Type B pancreatic cell (in vitro differentiated cells): ENCODE measurements at regions not wholly inside any gene's neighbourhood (a gene's known extent, or its start where the extent isn't known, plus 50 kb on each side); places are given as distances from the start of the nearest gene placed in this dataset.

Source experiments
- DNase-seq: peaks from one replicate; pipeline ENCODE4 v3.0.0; 2021; ENCODE audit warnings: mixed read lengths; ENCODE audit not compliant: unreplicated experiment; ENCODE audit errors: extremely low spot score
- H3K27ac Mint-ChIP-seq: 2 replicates; pipeline ENCODE4 v1.8.0; 2021; ENCODE audit warnings: mild to moderate bottlenecking, mixed read lengths
- H3K27me3 Mint-ChIP-seq: 2 replicates; pipeline ENCODE4 v1.8.0; 2021; ENCODE audit warnings: mixed read lengths
- H3K36me3 Mint-ChIP-seq: 2 replicates; pipeline ENCODE4 v1.8.0; 2021; ENCODE audit warnings: mixed read lengths
- H3K4me1 Mint-ChIP-seq: one replicate; pipeline ENCODE4 v1.8.0; 2021; ENCODE audit warnings: mixed read lengths; ENCODE audit not compliant: unreplicated experiment
- H3K4me3 Mint-ChIP-seq: 2 replicates; pipeline ENCODE4 v1.8.0; 2021; ENCODE audit warnings: mild to moderate bottlenecking, mixed read lengths
- H3K9me3 Mint-ChIP-seq: 2 replicates; pipeline ENCODE4 v1.8.0; 2021; ENCODE audit warnings: mixed read lengths
- CTCF ChIP-seq: fragments of 200-600 bp; sonication (generic); conservative IDR thresholded peaks from 2 replicates; pipeline ENCODE4 v1.5.0; 2021; ENCODE audit warnings: antibody characterized with exemption, mild to moderate bottlenecking

GRCh38 chr4:96150466-96150865 is 310.6 kb downstream of the PDHA2 start:
- Mint-ChIP-seq H3K27me3 (no peaks in the 10 kb centered on the region), H3K9me3 (peaks cover 5% of the 10 kb centered on the region), H3K36me3 (no peaks in the 10 kb centered on the region), H3K27ac (no peak overlapping the region), H3K4me1 (peaks cover 8% of the 10 kb centered on the region), H3K4me3 (no peak overlapping the region)
- no peak for TF ChIP-seq CTCF
- no peak for DNase-seq

- no peak for TF ChIP-seq CTCF
- DNase-seq: no peak
- Mint-ChIP-seq H3K27me3 (no peaks in the 10 kb centered on the region), H3K4me3 (no peak overlapping the region), H3K27ac (no peak overlapping the region), H3K9me3 (peaks cover 5% of the 10 kb centered on the region), H3K4me1 (peaks cover 6% of the 10 kb centered on the region), H3K36me3 (no peaks in the 10 kb centered on the region)
Observed at GRCh38 chr4:96152824-96153223, 312.9 kb downstream of the PDHA2 start.

- no peak overlapping the region for H3K4me3 Mint-ChIP-seq
Observed at GRCh38 chr4:96154676-96155075, 314.8 kb downstream of the PDHA2 start.

GRCh38 chr4:96162636-96163035 is 322.7 kb downstream of the PDHA2 start:
- H3K4me1 Mint-ChIP-seq: peaks cover 6% of the 10 kb centered on the region
- no peak overlapping the region for H3K27ac Mint-ChIP-seq
- no peaks in the 10 kb centered on the region for H3K9me3 Mint-ChIP-seq
- TF ChIP-seq CTCF: no peak
- no peaks in the 10 kb centered on the region for H3K27me3 Mint-ChIP-seq
- no peak overlapping the region for H3K4me3 Mint-ChIP-seq
- H3K36me3 Mint-ChIP-seq: no peaks in the 10 kb centered on the region
- no peak for DNase-seq

More at GRCh38 chr4:96154676-96155075, 314.8 kb downstream of the PDHA2 start:
- Mint-ChIP-seq H3K9me3 (peaks cover 4% of the 10 kb centered on the region), H3K27me3 (no peaks in the 10 kb centered on the region), H3K27ac (no peak overlapping the region), H3K36me3 (no peaks in the 10 kb centered on the region), H3K4me1 (peaks cover 5% of the 10 kb centered on the region)
- no peak for TF ChIP-seq CTCF
- no peak for DNase-seq

- Mint-ChIP-seq H3K4me1 (peaks cover 6% of the 10 kb centered on the region), H3K9me3 (no peaks in the 10 kb centered on the region), H3K27ac (no peak overlapping the region), H3K36me3 (no peaks in the 10 kb centered on the region), H3K27me3 (no peaks in the 10 kb centered on the region), H3K4me3 (no peak overlapping the region)
- no peak for DNase-seq
- TF ChIP-seq CTCF: no peak
Observed at GRCh38 chr4:96164814-96165351, 325.0 kb downstream of the PDHA2 start.

GRCh38 chr4:96166806-96167205 is 326.9 kb downstream of the PDHA2 start:
- Mint-ChIP-seq H3K27ac (no peak overlapping the region), H3K4me3 (no peak overlapping the region), H3K36me3 (no peaks in the 10 kb centered on the region), H3K9me3 (no peaks in the 10 kb centered on the region), H3K27me3 (no peaks in the 10 kb centered on the region), H3K4me1 (peaks cover 6% of the 10 kb centered on the region)
- no peak for DNase-seq
- no peak for TF ChIP-seq CTCF
